Keratinocyte (primary cell): ENCODE measurements at regions not wholly inside any gene's neighbourhood (a gene's known extent, or its start where the extent isn't known, plus 50 kb on each side); places are given as distances from the start of the nearest gene placed in this dataset.

Experiments used
- CTCF ChIP-seq, 3 experiments: IDR thresholded peaks in 1 of 3; conservative IDR thresholded peaks in 1 of 3; optimal IDR thresholded peaks in 1 of 3; 2 replicates in 2 of 3; 3 replicates in 1 of 3; pipeline versions ENCODE3 to v1.5.1; 2011; ENCODE audit warnings: low read length in 3 of 3, mild to moderate bottlenecking in 3 of 3, moderate library complexity in 2 of 3, control low read depth in 1 of 3, inconsistent platforms in 1 of 3; ENCODE audit not compliant: insufficient read depth in 2 of 3; ENCODE audit errors: extremely low read depth in 1 of 3
- EZH2 ChIP-seq: IDR thresholded peaks from one replicate; pipeline ENCODE4 v1.6.1; 2012; ENCODE audit warnings: inconsistent platforms, mild to moderate bottlenecking, low read length, moderate library complexity

- TF ChIP-seq EZH2 (no peak), CTCF (optimal IDR thresholded peaks at IDR 0.05 in 1 of 3, IDR thresholded peaks at IDR 0.05 in 1 of 3, conservative IDR thresholded peaks at IDR 0.05 in 1 of 3; ENCODE audit: extremely low read depth in 1 of 3, insufficient read depth in 2 of 3, low read length in 3 of 3) (no peak)
These were observed 90.9 kb upstream of the TRPC4 start for GRCh38 chr13:37960427-37960826.
